H1 (cell line): ENCODE measurements at regions not wholly inside any gene's neighbourhood (a gene's known extent, or its start where the extent isn't known, plus 50 kb on each side); places are given as distances from the start of the nearest gene placed in this dataset.

ENCODE experiments used
- CTCF ChIA-PET: fragments of 300-600 bp; sonication (Branson Sonifier 250); formaldehyde crosslinking; loops from one replicate; lab custom pipeline; 2021; ENCODE audit not compliant: partially characterized antibody; lab: Charles Lee
- POLR2A ChIA-PET: fragments of 300-600 bp; sonication (Branson Sonifier 250); formaldehyde crosslinking; loops from one replicate; lab custom pipeline; 2021; ENCODE audit warnings: inconsistent platforms; ENCODE audit not compliant: partially characterized antibody; lab: Charles Lee
- DNase-seq, 2 experiments: peaks; one replicate each; pipeline versions ENCODE4 v3.0.0 to v3.0.0-alpha.2; 2010 to 2022; ENCODE audit warnings: low spot score in 2 of 2, low read depth in 1 of 2, mixed read lengths in 1 of 2
- FAIRE-seq: peaks from 2 replicates; lab custom pipeline; 2011; peaks lifted over from hg19 to GRCh38; lab: Jason Lieb, UNC
- H2AFZ ChIP-seq: 2 replicates; pipeline ENCODE4 v1.8.1; 2012; ENCODE audit warnings: low read length, inconsistent platforms
- H2AK5ac ChIP-seq: 2 replicates; pipeline ENCODE4 v1.6.1; 2013; ENCODE audit warnings: low read depth, low read length
- H2BK120ac ChIP-seq: replicated peaks from 2 replicates; pipeline ENCODE3; 2013; ENCODE audit warnings: low read depth, low read length, inconsistent platforms
- H2BK12ac ChIP-seq: 2 replicates; pipeline ENCODE4 v1.6.1; 2013; ENCODE audit warnings: low read depth, low read length
- H2BK15ac ChIP-seq: 2 replicates; pipeline ENCODE4 v1.6.1; 2013; ENCODE audit warnings: low read length
- H2BK20ac ChIP-seq: 2 replicates; pipeline ENCODE4 v1.6.1; 2013; ENCODE audit warnings: low read length
- H2BK5ac ChIP-seq: 2 replicates; pipeline ENCODE4 v1.6.1; 2013; ENCODE audit warnings: low read depth, low read length
- H3K14ac ChIP-seq: 2 replicates; pipeline ENCODE4 v1.6.1; 2013; ENCODE audit warnings: inconsistent platforms; ENCODE audit not compliant: insufficient read length
- H3K18ac ChIP-seq: 2 replicates; pipeline ENCODE4 v1.6.1; 2013; ENCODE audit warnings: low read length; ENCODE audit errors: extremely low read depth
- H3K23ac ChIP-seq: 2 replicates; pipeline ENCODE4 v1.6.1; 2013; ENCODE audit warnings: inconsistent platforms; ENCODE audit not compliant: insufficient read length
- H3K23me2 ChIP-seq: 2 replicates; pipeline ENCODE4 v1.6.1; 2013; ENCODE audit warnings: low read depth, low read length
- H3K27ac ChIP-seq: 2 replicates; pipeline ENCODE4 v1.6.1; 2011; ENCODE audit warnings: low read depth, low read length, inconsistent platforms
- H3K27me3 ChIP-seq, 4 experiments: replicated peaks in 1 of 4; 1 replicate in 1 of 4; 2 replicates in 3 of 4; pipeline versions ENCODE4 v1.6.1 to v1.8.1; 2011 to 2013; ENCODE audit warnings: low read length in 3 of 4, mild to moderate bottlenecking in 3 of 4, inconsistent platforms in 2 of 4, mixed read lengths in 2 of 4, moderate library complexity in 1 of 4; ENCODE audit not compliant: control insufficient read depth in 3 of 4, insufficient read depth in 3 of 4; ENCODE audit errors: extremely low read depth in 1 of 4
- H3K36me3 ChIP-seq, 4 experiments: 2 replicates each; pipeline versions ENCODE4 v1.6.1 to v1.8.1; 2011 to 2013; ENCODE audit warnings: mild to moderate bottlenecking in 4 of 4, low read length in 3 of 4, moderate library complexity in 2 of 4, control low read depth in 1 of 4, inconsistent platforms in 1 of 4; ENCODE audit not compliant: insufficient read depth in 4 of 4, control insufficient read depth in 2 of 4
- H3K4ac ChIP-seq: replicated peaks from 2 replicates; pipeline ENCODE3; 2013; ENCODE audit warnings: low read length, low read depth, mixed read lengths, inconsistent platforms; ENCODE audit not compliant: insufficient read length
- H3K4me1 ChIP-seq, 4 experiments: replicated peaks in 1 of 4; 1 replicate in 1 of 4; 2 replicates in 3 of 4; pipeline versions ENCODE4 v1.6.1 to v1.8.1; 2011 to 2013; ENCODE audit warnings: low read length in 3 of 4, inconsistent platforms in 2 of 4, mixed read lengths in 1 of 4; ENCODE audit not compliant: insufficient read depth in 4 of 4, control insufficient read depth in 3 of 4
- H3K4me2 ChIP-seq, 2 experiments: 2 replicates each; pipeline versions ENCODE4 v1.6.1 to v1.8.1; 2011 to 2013; ENCODE audit warnings: low read depth in 2 of 2, low read length in 2 of 2, control low read depth in 1 of 2, inconsistent platforms in 1 of 2, mild to moderate bottlenecking in 1 of 2; ENCODE audit not compliant: insufficient read depth in 1 of 2
- H3K4me3 ChIP-seq, 4 experiments: fragments of 200-600, 300-600 bp in 1 of 4; sonication (generic), shearing (Covaris generic), sonication (Bioruptor Twin) in 1 of 4; 2 replicates each; pipeline versions ENCODE4 v1.5.1 to v1.8.1; 2011 to 2016; ENCODE audit warnings: low read length in 4 of 4, low read depth in 3 of 4, control low read depth in 2 of 4, inconsistent platforms in 2 of 4, mild to moderate bottlenecking in 2 of 4, mixed read lengths in 1 of 4, moderate library complexity in 1 of 4; ENCODE audit not compliant: insufficient read depth in 2 of 4; ENCODE audit errors: extremely low read depth in 1 of 4
- H3K56ac ChIP-seq: replicated peaks from 2 replicates; pipeline ENCODE3; 2013; ENCODE audit warnings: low read depth, mild to moderate bottlenecking, mixed read lengths, low read length, inconsistent platforms; ENCODE audit not compliant: insufficient read length
- H3K79me1 ChIP-seq: 2 replicates; pipeline ENCODE4 v1.6.1; 2013; ENCODE audit warnings: low read depth, low read length, control low read depth
- H3K79me2 ChIP-seq, 2 experiments: 2 replicates each; pipeline versions ENCODE4 v1.6.1 to v1.8.1; 2012 to 2013; ENCODE audit warnings: low read length in 2 of 2, mild to moderate bottlenecking in 2 of 2, inconsistent platforms in 1 of 2; ENCODE audit not compliant: insufficient read depth in 2 of 2, control insufficient read depth in 1 of 2
- H3K9ac ChIP-seq, 4 experiments: replicated peaks in 1 of 4; 1 replicate in 1 of 4; 2 replicates in 3 of 4; pipeline versions ENCODE4 v1.6.1 to v1.8.1; 2011 to 2013; ENCODE audit warnings: low read depth in 3 of 4, low read length in 3 of 4, control low read depth in 2 of 4, mild to moderate bottlenecking in 2 of 4, moderate library complexity in 2 of 4, inconsistent platforms in 1 of 4; ENCODE audit errors: extremely low read depth in 1 of 4
- H3K9me3 ChIP-seq, 2 experiments: 2 replicates each; pipeline versions ENCODE4 v1.6.1 to v1.8.1; 2012 to 2013; ENCODE audit warnings: mild to moderate bottlenecking in 2 of 2, moderate library complexity in 2 of 2, control low read depth in 1 of 2, inconsistent platforms in 1 of 2, low read depth in 1 of 2, low read length in 1 of 2, mixed read lengths in 1 of 2; ENCODE audit not compliant: insufficient read depth in 2 of 2
- H4K20me1 ChIP-seq, 2 experiments: replicated peaks in 1 of 2; 2 replicates each; pipeline versions ENCODE3 to v1.8.1; 2011 to 2013; ENCODE audit warnings: inconsistent platforms in 2 of 2, low read length in 2 of 2, mild to moderate bottlenecking in 1 of 2; ENCODE audit not compliant: insufficient read depth in 2 of 2, control insufficient read depth in 1 of 2
- H4K5ac ChIP-seq: 2 replicates; pipeline ENCODE4 v1.6.1; 2013; ENCODE audit warnings: low read length, low read depth, mixed read lengths, inconsistent platforms; ENCODE audit not compliant: insufficient read length
- H4K8ac ChIP-seq: 2 replicates; pipeline ENCODE4 v1.8.0; 2013; ENCODE audit warnings: mild to moderate bottlenecking, moderate library complexity, low read length, inconsistent platforms; ENCODE audit not compliant: insufficient read depth; ENCODE audit errors: extremely low read depth
- H4K91ac ChIP-seq: replicated peaks from 2 replicates; pipeline ENCODE3; 2013; ENCODE audit warnings: low read length, mixed read lengths, inconsistent platforms; ENCODE audit not compliant: insufficient read length
- KDM4A ChIP-seq: IDR thresholded peaks from one replicate; pipeline ENCODE4 v1.7.1; 2012; ENCODE audit warnings: low read depth, mild to moderate bottlenecking, moderate library complexity, low read length, inconsistent platforms; ENCODE audit not compliant: severe bottlenecking
- SP2 ChIP-seq: IDR thresholded peaks from 2 replicates; pipeline ENCODE4 v1.6.1; 2012; ENCODE audit warnings: mild to moderate bottlenecking, low read length, inconsistent platforms
- TAF7 ChIP-seq: optimal IDR thresholded peaks from 2 replicates; pipeline ENCODE3; 2011; ENCODE audit warnings: low read depth, mild to moderate bottlenecking, inconsistent platforms, low read length, moderate library complexity, borderline replicate concordance
- WGBS, 2 experiments: shearing (Covaris generic) in 1 of 2; methylation state at CpG; one replicate each; pipeline versions ENCODE4 v1.1.6 to v1.1.7; 2013 to 2015; ENCODE audit warnings: low lambda C conversion rate in 2 of 2, mixed read lengths in 2 of 2, inconsistent platforms in 1 of 2, low coverage in 1 of 2, missing lambda C conversion rate in 1 of 2; ENCODE audit not compliant: insufficient replicate concordance in 2 of 2, insufficient coverage in 1 of 2, insufficient read length in 1 of 2; ENCODE audit errors: extremely low coverage in 1 of 2, missing lambda C conversion rate in 1 of 2; 5-methylcytosine and 5-hydroxymethylcytosine counted together
- TF ChIP-seq, protein P1 (sequence below): IDR thresholded peaks from 2 replicates; pipeline ENCODE4 v1.6.1; 2012; ENCODE audit warnings: inconsistent platforms

- Histone ChIP-seq H2BK120ac (no peak overlapping the region), H3K4me1 (no peaks in the 10 kb centered on the region), H4K91ac (no peak overlapping the region), H3K23ac (no peak overlapping the region), H4K5ac (no peak overlapping the region), H3K9me3 (no peaks in the 10 kb centered on the region; a peak in 1 of 4 replicates), H2BK15ac (no peak overlapping the region), H3K27ac (no peak overlapping the region), H3K27me3 (peaks cover 0 to 1% (median 0%) of the 10 kb centered on the region in 4 experiments; a peak in 1 of 7 replicates), H3K4ac (no peak overlapping the region), H3K23me2 (no peaks in the 10 kb centered on the region), H2AK5ac (no peak overlapping the region), H3K4me2 (no peak overlapping the region), H2BK12ac (no peak overlapping the region), H3K14ac (no peak overlapping the region), H3K36me3 (no peaks in the 10 kb centered on the region), H3K9ac (no peak overlapping the region), H2AFZ (no peak overlapping the region), H2BK20ac (no peak overlapping the region), H3K79me2 (no peaks in the 10 kb centered on the region), H2BK5ac (no peak overlapping the region), H3K18ac (no peak overlapping the region), H4K8ac (no peak overlapping the region), H3K79me1 (no peaks in the 10 kb centered on the region), H3K4me3 (no peak overlapping the region), H4K20me1 (no peaks in the 10 kb centered on the region), H3K56ac (no peak overlapping the region)
- POLR2A ChIA-PET = no interaction called here
- DNase-seq = no peak
- CTCF ChIA-PET = interaction anchor here (0.5 to 2.1 kb wide), 4 partner anchors 10 to 68 kb away, joined by 3 to 8 read pairs (median 3); no protein-coding TSS in a partner anchor
- no peak for FAIRE-seq
- 97% methylated on average over 3 of the region's 3 CpGs; no CpG with 5 or more reads in 1 of the 2 experiments for WGBS, 2 experiments
- TF ChIP-seq SP2 (no peak), KDM4A (no peak), TAF7 (no peak)
- TF ChIP-seq, protein P1, sequence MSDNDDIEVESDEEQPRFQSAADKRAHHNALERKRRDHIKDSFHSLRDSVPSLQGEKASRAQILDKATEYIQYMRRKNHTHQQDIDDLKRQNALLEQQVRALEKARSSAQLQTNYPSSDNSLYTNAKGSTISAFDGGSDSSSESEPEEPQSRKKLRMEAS = no peak
Observed at GRCh38 chr4:154939851-154940250, 158.8 kb downstream of the RBM46 start.
